ENCODE measurements at regions not wholly inside any gene's neighbourhood (a gene's known extent, or its start where the extent isn't known, plus 50 kb on each side); places are given as distances from the start of the nearest gene placed in this dataset.
"Not testable (repeated sequence)": the region's sequence is repeated elsewhere in the genome, so short reads cannot be mapped to it uniquely, and the experiment has no call there.

DNA sequence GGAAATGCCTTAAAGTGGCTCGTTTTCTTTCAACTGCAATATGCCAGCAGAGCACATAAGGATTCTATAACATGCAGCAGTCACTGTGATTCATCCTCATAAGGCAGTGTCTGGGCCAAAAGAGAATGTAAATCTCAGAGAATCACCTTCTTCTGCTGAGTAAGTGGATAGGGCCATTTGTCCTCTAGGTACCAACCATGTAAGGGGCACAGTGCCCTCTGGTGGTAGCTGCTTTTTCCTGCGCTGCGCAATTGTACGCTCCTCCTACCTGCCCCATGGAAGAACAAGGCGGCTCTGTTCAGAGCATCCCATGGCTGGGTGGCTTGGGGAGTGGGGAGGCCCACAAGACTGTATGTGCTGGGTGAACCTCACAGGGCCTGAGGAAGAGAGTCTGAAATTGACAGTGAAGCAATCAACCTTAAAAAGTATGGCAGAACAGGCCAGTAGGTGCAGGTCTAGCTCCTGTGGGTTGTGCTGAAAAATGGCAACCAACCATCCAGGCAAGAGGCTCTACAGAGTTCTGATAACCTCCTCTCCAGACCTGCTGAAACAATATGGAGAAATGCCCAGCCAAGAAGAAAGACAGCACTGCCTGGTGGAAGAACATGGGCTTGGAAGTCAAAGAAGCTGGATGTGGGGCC, 78.6 kb upstream of the C10orf90 start:
- Histone ChIP-seq H3K79me2 (ENCODE audit: insufficient read depth, low read depth) (no peaks in the 10 kb centered on the region), H3K4me2 (no peak overlapping the region), H2AFZ (ENCODE audit: low read depth) (no peak overlapping the region), H3K27me3 (ENCODE audit: insufficient read depth, low read depth) (no peaks in the 10 kb centered on the region), H4K20me1 (ENCODE audit: insufficient read depth) (no peaks in the 10 kb centered on the region), H3K9ac (no peak overlapping the region), H3K27ac (no peak overlapping the region), H3K4me1 (ENCODE audit: low read depth, poor library complexity, severe bottlenecking) (no peaks in the 10 kb centered on the region), H3K4me3 (IDR thresholded peaks at IDR 0.05; ENCODE audit: insufficient read depth, low read depth, low read length) (no peak overlapping the region), H3K36me3 (ENCODE audit: insufficient read depth) (no peaks in the 10 kb centered on the region)
- TF ChIP-seq CTCF (conservative IDR thresholded peaks at IDR 0.05; ENCODE audit: low read depth, low read length) = peak; percentile 66

DNA sequence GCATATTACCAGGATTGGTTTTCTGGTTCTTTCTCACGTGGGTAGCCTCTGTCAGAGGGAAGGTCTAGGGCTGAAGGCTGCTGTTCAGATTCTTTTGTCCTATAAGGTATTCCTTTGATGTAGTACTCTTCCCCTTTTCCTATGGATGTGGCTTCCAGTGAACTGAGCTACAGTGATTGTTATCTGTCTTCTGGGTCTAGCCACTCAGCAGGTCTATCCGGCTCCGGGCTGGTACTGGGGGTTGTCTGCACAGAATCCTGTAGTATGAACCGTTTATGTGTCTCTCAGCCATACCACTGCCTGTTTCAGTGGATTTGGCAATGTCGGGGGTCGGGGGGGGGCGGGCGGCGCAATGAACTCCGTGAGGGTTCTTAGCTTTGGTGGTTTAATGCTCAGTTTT, 84.5 kb upstream of the C10orf90 start:
- H2AFZ ChIP-seq (ENCODE audit: low read depth) = no peak overlapping the region
- no peaks in the 10 kb centered on the region for H3K79me2 ChIP-seq (ENCODE audit: insufficient read depth, low read depth)
- H3K27me3 ChIP-seq (ENCODE audit: insufficient read depth, low read depth) = no peaks in the 10 kb centered on the region
- H3K9ac ChIP-seq = no peak overlapping the region
- H3K27ac ChIP-seq = no peak overlapping the region
- H3K4me3 ChIP-seq (IDR thresholded peaks at IDR 0.05; ENCODE audit: insufficient read depth, low read depth, low read length) = no peak overlapping the region
- no peaks in the 10 kb centered on the region for H4K20me1 ChIP-seq (ENCODE audit: insufficient read depth)
- H3K4me1 ChIP-seq (ENCODE audit: low read depth, poor library complexity, severe bottlenecking) = no peaks in the 10 kb centered on the region
- no peak for TF ChIP-seq CTCF (conservative IDR thresholded peaks at IDR 0.05; ENCODE audit: low read depth, low read length)
- H3K36me3 ChIP-seq (ENCODE audit: insufficient read depth) = no peaks in the 10 kb centered on the region
- H3K4me2 ChIP-seq = no peak overlapping the region

- Histone ChIP-seq H3K36me3 (ENCODE audit: insufficient read depth) (no peaks in the 10 kb centered on the region), H3K27ac (no peak overlapping the region), H3K4me2 (no peak overlapping the region), H3K9ac (no peak overlapping the region), H3K27me3 (ENCODE audit: insufficient read depth, low read depth) (no peaks in the 10 kb centered on the region), H2AFZ (ENCODE audit: low read depth) (no peak overlapping the region), H4K20me1 (ENCODE audit: insufficient read depth) (no peaks in the 10 kb centered on the region), H3K4me3 (IDR thresholded peaks at IDR 0.05; ENCODE audit: insufficient read depth, low read depth, low read length) (no peak overlapping the region), H3K79me2 (ENCODE audit: insufficient read depth, low read depth) (no peaks in the 10 kb centered on the region), H3K4me1 (ENCODE audit: low read depth, poor library complexity, severe bottlenecking) (no peaks in the 10 kb centered on the region)
- no peak for TF ChIP-seq CTCF (conservative IDR thresholded peaks at IDR 0.05; ENCODE audit: low read depth, low read length)
Observed at GRCh38 chr10:126758867-126759266, 88.4 kb upstream of the C10orf90 start.

DNA sequence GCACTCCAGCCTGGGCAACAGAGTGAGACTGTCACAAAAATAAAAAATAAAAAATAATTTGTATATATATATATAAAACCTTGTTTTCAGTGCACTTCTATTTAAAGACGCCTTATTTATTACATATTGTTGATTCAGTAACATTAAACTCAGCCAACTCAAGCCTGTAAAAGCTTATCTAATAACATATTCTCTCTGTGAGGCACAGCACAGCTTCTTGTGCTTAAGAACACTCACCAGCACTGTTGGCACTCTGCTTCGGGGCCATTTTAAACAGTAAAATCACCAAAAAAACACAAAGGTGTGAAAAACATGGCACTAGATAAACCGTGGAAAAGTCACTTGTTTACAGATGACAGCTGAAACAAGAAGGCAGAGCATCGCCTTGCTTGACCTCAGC, 89.0 kb upstream of the C10orf90 start:
- Histone ChIP-seq H3K36me3 (ENCODE audit: insufficient read depth) (no peaks in the 10 kb centered on the region), H3K27me3 (ENCODE audit: insufficient read depth, low read depth) (no peaks in the 10 kb centered on the region), H3K9ac (no peak overlapping the region), H3K4me2 (no peak overlapping the region), H3K79me2 (ENCODE audit: insufficient read depth, low read depth) (no peaks in the 10 kb centered on the region), H3K27ac (no peak overlapping the region), H3K4me3 (IDR thresholded peaks at IDR 0.05; ENCODE audit: insufficient read depth, low read depth, low read length) (no peak overlapping the region), H2AFZ (ENCODE audit: low read depth) (no peak overlapping the region), H3K4me1 (ENCODE audit: low read depth, poor library complexity, severe bottlenecking) (no peaks in the 10 kb centered on the region), H4K20me1 (ENCODE audit: insufficient read depth) (no peaks in the 10 kb centered on the region)
- TF ChIP-seq CTCF (conservative IDR thresholded peaks at IDR 0.05; ENCODE audit: low read depth, low read length) = no peak

DNA sequence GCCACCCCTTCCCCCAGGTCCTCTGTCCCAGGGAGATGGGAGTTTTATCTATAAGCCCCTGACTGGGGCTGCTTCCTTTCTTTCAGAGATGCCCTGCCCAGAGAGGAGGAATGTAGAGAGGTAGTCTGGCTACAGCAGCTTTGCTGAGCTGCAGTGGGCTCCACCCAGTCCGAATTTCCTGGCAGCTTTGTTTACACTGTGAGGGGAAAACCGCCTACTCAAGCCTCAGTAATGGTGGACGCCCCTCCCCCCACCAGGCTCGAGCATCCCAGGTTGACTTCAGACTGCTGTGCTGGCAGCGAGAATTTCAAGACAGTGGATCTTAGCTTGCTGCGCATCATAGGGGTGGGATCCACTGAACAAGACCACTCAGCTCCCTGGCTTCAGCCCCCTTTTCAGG, 96.2 kb upstream of the C10orf90 start:
- H3K27ac ChIP-seq; H3K79me2 ChIP-seq (ENCODE audit: insufficient read depth, low read depth); H3K36me3 ChIP-seq (ENCODE audit: insufficient read depth); H4K20me1 ChIP-seq (ENCODE audit: insufficient read depth); H3K27me3 ChIP-seq (ENCODE audit: insufficient read depth, low read depth); H3K9ac ChIP-seq; H3K4me3 ChIP-seq (IDR thresholded peaks at IDR 0.05; ENCODE audit: insufficient read depth, low read depth, low read length); H2AFZ ChIP-seq (ENCODE audit: low read depth); H3K4me2 ChIP-seq; H3K4me1 ChIP-seq (ENCODE audit: low read depth, poor library complexity, severe bottlenecking): not testable (repeated sequence)

Data from KMS-11 (cell line).